T-helper 1 cell treated with Interleukin-12 subunit alpha and Interleukin-12 subunit beta and Interleukin-4 antibody, amounts not matched to agents 30 μg/mL and 1 μg/mL, for 36 hours (primary cell): ENCODE measurements at regions not wholly inside any gene's neighbourhood (a gene's known extent, or its start where the extent isn't known, plus 50 kb on each side); places are given as distances from the start of the nearest gene placed in this dataset.

Experiments used
- H3K27ac Mint-ChIP-seq: one replicate; pipeline ENCODE4 v1.8.0; 2021; ENCODE audit warnings: mild to moderate bottlenecking, mixed read lengths
- H3K27me3 Mint-ChIP-seq: one replicate; pipeline ENCODE4 v1.8.0; 2021; ENCODE audit warnings: low read depth, mixed read lengths
- H3K36me3 Mint-ChIP-seq: one replicate; pipeline ENCODE4 v1.8.0; 2021; ENCODE audit warnings: low read depth, mixed read lengths
- H3K4me1 Mint-ChIP-seq: one replicate; pipeline ENCODE4 v1.8.0; 2021; ENCODE audit warnings: low read depth, mixed read lengths
- H3K4me3 Mint-ChIP-seq: one replicate; pipeline ENCODE4 v1.8.0; 2021; ENCODE audit warnings: mild to moderate bottlenecking, moderate library complexity, mixed read lengths
- H3K9me3 Mint-ChIP-seq: one replicate; pipeline ENCODE4 v1.8.0; 2021; ENCODE audit warnings: mixed read lengths

DNA sequence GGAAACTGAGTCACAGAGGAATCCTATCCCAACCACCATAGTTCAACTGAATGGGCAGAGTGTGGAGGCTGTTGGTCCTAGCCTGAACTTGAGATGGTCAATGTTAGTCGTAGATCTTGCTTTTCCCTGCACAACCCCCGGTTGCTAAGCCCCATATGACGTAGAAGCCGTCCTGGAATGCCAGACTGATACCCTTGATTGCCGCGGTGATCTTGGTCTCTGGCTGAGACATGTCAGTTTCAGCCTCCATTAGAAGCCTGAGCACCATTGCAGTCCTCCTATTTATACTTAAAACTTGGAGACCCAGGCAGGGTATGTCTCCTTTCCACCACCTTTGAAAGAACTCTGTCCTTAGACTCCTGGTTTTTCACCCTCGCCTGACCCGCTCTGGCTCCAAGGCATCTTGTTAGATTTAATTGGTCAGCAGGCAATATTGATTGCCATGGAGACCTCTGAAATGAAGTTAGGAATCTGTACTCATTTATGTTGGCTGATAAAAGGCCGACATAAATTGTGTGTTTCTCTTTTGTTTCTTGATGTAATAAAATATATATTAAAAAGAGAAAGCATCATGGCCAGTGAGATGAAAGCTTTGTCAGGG lies 53.4 kb downstream of the RPLP1 start:
- H3K27ac Mint-ChIP-seq = no peak overlapping the region
- H3K27me3 Mint-ChIP-seq = peaks cover 21% of the 10 kb centered on the region
- H3K4me3 Mint-ChIP-seq = no peak overlapping the region
- no peaks in the 10 kb centered on the region for H3K9me3 Mint-ChIP-seq
- peaks cover 1% of the 10 kb centered on the region for H3K36me3 Mint-ChIP-seq
- no peaks in the 10 kb centered on the region for H3K4me1 Mint-ChIP-seq

DNA sequence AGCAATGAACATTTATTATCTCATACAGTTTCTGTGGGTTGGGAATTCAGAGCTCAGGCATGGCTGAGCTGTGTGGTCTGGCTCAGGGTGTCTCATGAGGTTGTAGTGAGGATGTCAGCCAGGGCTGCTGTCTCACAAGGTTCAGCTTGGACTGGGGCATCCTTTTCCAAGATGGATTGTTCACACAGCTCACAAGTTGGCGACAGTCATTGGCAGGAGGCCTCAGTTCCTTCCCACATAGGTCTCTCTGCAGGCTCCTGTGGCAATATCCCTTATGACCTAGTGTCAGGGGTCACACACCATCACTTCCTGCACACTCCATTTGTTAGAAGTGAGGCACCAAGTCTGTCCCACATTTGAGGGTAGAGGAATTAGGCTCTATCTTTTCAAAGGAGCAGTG lies 56.0 kb downstream of the RPLP1 start:
- H3K4me3 Mint-ChIP-seq = no peak overlapping the region

DNA sequence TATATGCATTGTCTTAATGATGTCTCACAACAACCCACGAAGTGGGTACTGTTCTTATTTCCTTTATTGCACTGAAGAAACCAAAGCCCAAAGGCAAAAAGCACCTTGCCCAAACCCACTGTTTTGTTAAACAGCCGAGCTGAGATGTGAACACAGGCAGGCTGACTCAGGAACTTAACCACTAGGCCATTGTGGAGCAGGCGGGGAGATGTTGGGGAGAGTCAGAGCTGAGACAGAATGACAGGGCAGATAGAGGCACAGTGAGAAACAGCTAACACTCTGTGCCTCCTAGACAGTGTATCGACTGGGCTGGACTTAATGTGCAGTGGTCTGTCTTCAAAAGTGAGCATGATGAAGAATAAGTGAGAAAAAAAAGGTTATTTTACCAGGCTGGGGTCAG lies 56.5 kb downstream of the RPLP1 start:
- Mint-ChIP-seq H3K27me3 (peaks cover 17% of the 10 kb centered on the region), H3K36me3 (peaks cover 1% of the 10 kb centered on the region), H3K4me3 (no peak overlapping the region), H3K4me1 (no peaks in the 10 kb centered on the region), H3K9me3 (no peaks in the 10 kb centered on the region), H3K27ac (no peak overlapping the region)

More for the DNA sequence above, 56.0 kb downstream of the RPLP1 start:
- H3K27me3 Mint-ChIP-seq = peaks cover 20% of the 10 kb centered on the region
- H3K4me1 Mint-ChIP-seq = no peaks in the 10 kb centered on the region
- peaks cover 1% of the 10 kb centered on the region for H3K36me3 Mint-ChIP-seq
- H3K9me3 Mint-ChIP-seq = no peaks in the 10 kb centered on the region
- H3K27ac Mint-ChIP-seq = no peak overlapping the region

DNA sequence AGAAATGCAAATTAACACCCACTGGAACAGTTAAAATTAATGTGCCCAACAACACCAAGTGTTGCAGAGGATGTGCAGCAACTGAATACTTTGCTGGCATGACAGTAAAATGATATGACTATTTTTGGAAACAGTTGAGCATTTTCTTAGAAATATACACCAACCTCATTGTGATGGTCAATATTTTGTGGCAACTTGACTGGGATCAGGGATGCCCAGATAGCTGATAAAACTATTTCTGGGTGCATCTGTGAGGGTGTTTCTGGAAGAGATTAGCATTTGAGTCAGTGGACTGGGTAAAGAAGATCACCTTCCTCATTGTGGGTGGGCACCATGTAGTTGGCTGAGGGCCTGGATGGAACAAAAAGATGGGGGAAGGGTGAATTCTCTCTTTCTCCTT lies 57.9 kb downstream of the RPLP1 start:
- Mint-ChIP-seq H3K4me1 (no peaks in the 10 kb centered on the region), H3K4me3 (no peak overlapping the region), H3K27me3 (peaks cover 18% of the 10 kb centered on the region), H3K27ac (no peak overlapping the region), H3K9me3 (no peaks in the 10 kb centered on the region), H3K36me3 (peaks cover 1% of the 10 kb centered on the region)

DNA sequence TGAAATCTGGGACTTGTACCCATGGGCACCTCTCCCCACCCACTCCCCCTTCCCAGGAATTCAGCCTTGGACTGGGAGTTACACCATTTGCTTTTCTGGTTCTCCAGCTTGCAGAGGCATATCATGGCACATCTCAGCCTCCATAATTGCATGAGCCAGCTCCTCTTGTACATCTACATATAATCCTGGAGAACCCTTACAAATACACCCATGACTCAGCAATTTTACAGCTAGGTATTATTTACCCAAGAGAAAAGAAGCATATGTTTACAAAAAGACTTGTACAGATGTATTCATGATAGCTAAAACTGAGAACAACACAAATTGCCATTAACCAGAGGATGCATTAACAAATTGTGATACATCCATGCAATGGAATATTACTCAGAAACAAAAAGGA lies 58.4 kb downstream of the RPLP1 start:
- no peak overlapping the region for H3K27ac Mint-ChIP-seq

DNA sequence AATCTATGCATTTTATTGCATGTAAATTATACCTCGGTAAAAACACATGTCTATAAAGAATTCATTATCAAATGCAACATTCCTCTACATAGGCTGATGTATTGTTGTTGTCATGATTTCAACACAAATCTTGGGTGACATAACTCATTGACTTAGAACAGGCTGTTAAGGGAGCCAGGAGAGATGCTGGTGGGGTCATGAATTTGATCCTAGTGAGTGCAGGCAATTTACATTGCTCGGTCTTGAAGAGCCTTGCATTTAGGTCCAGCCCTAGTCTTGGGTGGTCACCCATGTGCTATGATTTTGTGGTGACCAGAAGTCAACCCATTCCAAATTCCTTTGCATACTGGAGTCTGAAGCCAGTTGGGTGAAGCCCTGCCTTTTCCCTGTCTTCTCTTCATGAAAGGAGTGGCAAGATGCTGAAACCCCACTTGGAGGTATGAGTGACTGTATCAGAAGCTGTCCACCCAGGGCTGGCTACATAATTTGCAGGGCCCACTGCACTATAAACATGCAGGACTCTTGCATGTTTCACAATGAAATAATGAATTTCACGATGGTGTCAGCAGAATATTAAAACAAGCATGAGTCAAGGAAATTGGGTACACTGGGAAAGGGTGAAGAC lies 59.2 kb downstream of the RPLP1 start:
- H3K4me1 Mint-ChIP-seq = no peaks in the 10 kb centered on the region
- peaks cover 1% of the 10 kb centered on the region for H3K36me3 Mint-ChIP-seq
- H3K27ac Mint-ChIP-seq = no peak overlapping the region
- no peaks in the 10 kb centered on the region for H3K9me3 Mint-ChIP-seq
- H3K27me3 Mint-ChIP-seq = peaks cover 23% of the 10 kb centered on the region
- H3K4me3 Mint-ChIP-seq = no peak overlapping the region

More for the DNA sequence above, 58.4 kb downstream of the RPLP1 start:
- H3K36me3 Mint-ChIP-seq = peaks cover 1% of the 10 kb centered on the region
- H3K27me3 Mint-ChIP-seq = peaks cover 18% of the 10 kb centered on the region
- H3K4me1 Mint-ChIP-seq = no peaks in the 10 kb centered on the region
- H3K9me3 Mint-ChIP-seq = no peaks in the 10 kb centered on the region
- no peak overlapping the region for H3K4me3 Mint-ChIP-seq

DNA sequence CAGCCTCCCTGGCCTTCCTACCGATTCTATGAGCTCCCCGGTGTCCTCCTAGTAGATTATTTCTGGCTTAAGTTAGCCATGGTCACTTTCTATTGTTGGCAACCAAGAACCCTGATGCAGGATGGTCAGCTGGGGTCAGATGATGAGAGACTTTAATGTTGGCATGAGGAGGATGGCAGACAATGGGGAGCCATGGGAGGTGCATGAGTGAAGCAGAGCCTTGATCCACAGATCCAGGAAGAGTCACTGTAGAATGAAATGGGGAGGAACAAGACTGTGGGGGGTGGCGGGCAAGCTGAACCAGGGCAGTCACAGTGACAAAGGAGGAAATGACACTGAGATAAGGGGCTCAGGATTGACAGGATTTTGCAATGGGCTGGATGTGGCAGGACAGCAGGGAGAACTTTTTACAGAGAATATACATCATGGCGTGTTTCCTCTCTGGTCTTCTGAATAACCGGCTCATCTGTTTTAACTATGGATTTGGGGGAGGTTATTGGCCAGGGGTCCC lies 60.9 kb downstream of the RPLP1 start:
- Mint-ChIP-seq H3K27me3 (peaks cover 27% of the 10 kb centered on the region), H3K27ac (no peak overlapping the region), H3K9me3 (no peaks in the 10 kb centered on the region), H3K4me1 (no peaks in the 10 kb centered on the region), H3K36me3 (peaks cover 1% of the 10 kb centered on the region), H3K4me3 (no peak overlapping the region)

DNA sequence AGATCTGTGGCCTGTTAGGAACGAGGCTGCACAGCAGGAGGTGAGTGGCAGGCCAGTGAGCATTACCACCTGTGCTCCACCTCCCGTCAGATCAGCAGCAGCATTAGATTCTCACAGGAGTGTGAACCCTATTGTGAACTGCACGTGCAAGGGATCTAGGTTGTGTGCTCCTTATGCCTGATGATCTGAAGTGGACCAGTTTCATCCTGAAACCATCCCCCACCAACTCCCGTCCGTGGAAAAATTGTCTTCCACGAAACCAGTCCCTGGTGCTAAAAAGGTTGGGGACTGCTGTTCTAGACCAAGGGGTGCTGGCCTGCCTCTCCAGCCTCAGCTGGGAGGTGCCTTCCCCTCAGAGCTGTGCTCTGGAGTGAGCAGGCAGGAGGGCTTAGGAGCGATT lies 61.4 kb downstream of the RPLP1 start:
- Mint-ChIP-seq H3K27ac (no peak overlapping the region), H3K4me3 (no peak overlapping the region), H3K27me3 (peaks cover 29% of the 10 kb centered on the region), H3K9me3 (no peaks in the 10 kb centered on the region), H3K4me1 (no peaks in the 10 kb centered on the region), H3K36me3 (peaks cover 1% of the 10 kb centered on the region)

DNA sequence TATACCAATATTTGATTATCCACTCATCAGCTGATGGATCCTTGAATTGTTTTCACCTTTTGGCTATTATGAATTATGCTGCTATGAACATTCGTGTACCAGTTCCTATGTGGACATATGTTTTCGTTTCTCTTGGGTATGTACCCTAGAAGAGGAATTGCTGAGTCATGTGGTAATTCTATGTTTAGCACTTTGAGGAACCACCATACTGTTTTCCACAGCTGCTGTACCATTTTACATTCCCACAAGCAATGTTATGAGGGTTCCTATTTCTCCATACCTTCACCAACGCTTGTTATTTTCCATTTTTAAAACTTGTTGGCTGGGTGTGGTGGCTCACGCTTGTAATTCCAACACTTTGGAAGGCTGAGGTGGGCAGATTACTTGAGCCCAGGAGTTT lies 62.9 kb downstream of the RPLP1 start:
- no peaks in the 10 kb centered on the region for H3K4me1 Mint-ChIP-seq
- H3K4me3 Mint-ChIP-seq = no peak overlapping the region
- no peaks in the 10 kb centered on the region for H3K9me3 Mint-ChIP-seq
- no peak overlapping the region for H3K27ac Mint-ChIP-seq
- peaks cover 28% of the 10 kb centered on the region for H3K27me3 Mint-ChIP-seq
- no peaks in the 10 kb centered on the region for H3K36me3 Mint-ChIP-seq

DNA sequence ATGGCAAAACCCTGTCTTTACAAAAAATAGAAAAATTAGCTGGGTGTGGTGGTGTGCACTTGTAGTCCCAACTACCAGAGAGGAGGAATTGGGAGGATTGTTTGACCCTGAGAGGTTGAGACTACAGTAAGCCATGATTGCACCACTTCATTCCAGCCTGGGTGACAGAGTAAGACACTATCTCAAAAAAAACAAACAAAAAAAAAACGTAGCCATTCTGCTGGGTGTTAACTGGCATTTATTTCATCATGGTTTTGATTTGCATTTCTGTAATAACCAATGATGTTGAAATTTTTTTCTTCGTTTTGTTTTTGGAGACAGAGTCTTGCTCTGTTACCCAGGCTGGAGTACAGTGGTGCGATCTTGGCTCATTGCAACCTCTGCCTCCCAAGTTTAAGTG lies 63.3 kb downstream of the RPLP1 start:
- Mint-ChIP-seq H3K27ac (no peak overlapping the region), H3K4me3 (no peak overlapping the region), H3K27me3 (peaks cover 31% of the 10 kb centered on the region), H3K9me3 (no peaks in the 10 kb centered on the region), H3K36me3 (no peaks in the 10 kb centered on the region), H3K4me1 (no peaks in the 10 kb centered on the region)

DNA sequence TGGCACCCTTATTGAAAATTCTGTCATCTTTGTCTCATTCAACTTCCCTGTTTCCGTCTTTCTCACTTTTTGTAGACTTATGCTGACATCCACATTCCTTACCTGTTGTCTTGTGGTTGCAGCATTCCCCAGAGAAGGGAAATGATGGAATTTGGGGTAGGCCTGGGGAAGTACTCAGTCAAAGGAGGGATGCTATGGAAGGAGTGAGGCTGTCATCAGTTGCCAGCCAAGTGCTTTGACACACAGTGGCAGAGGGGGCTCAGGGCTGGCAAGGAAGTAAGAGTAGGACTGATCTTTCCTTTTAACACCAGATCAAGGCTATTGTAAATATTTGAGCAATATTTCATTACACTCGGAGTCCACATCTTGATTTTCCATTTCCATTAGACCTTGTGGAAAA lies 64.4 kb downstream of the RPLP1 start:
- Mint-ChIP-seq H3K36me3 (no peaks in the 10 kb centered on the region), H3K27ac (no peak overlapping the region), H3K27me3 (peaks cover 41% of the 10 kb centered on the region), H3K9me3 (no peaks in the 10 kb centered on the region), H3K4me1 (no peaks in the 10 kb centered on the region), H3K4me3 (no peak overlapping the region)

DNA sequence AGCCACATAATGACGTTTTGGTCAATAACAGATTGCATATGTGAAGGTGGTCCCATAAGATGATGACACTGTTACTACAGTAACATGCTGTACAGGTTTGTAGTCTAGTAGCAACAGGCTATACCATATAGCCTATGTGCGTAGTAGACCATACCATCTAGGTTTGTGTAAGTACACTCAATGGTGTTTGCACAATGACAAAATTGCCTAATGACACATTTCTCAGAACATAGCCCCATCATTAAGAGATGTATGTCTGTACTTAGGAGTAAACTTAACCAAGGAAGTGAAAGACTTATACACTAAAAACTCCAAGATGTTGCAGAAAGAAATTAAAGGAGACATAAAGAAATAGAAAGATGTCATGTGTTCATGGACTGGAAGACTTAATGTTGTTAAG lies 66.2 kb downstream of the RPLP1 start:
- H3K9me3 Mint-ChIP-seq = no peaks in the 10 kb centered on the region
- H3K4me3 Mint-ChIP-seq = no peak overlapping the region
- H3K36me3 Mint-ChIP-seq = no peaks in the 10 kb centered on the region
- peaks cover 41% of the 10 kb centered on the region for H3K27me3 Mint-ChIP-seq
- no peak overlapping the region for H3K27ac Mint-ChIP-seq
- H3K4me1 Mint-ChIP-seq = no peaks in the 10 kb centered on the region

DNA sequence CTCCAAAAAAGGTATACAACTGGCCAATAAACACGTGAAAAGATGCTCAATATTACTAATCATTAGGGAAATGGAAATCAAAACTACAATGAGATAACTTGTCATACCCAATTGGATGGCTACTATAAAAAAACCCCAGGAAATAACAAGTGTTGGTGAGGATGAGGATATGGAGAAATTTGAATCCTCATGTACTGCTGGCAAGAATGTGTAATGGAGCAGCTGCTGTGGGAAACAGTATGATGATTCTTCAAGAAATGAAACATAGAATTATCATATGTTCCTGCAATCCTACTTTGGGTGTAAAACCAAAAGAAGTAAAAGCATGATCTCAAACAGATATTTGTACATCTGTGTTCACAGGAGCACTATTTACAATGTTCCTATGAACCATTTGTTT lies 67.4 kb downstream of the RPLP1 start:
- peaks cover 39% of the 10 kb centered on the region for H3K27me3 Mint-ChIP-seq
- no peaks in the 10 kb centered on the region for H3K4me1 Mint-ChIP-seq
- no peaks in the 10 kb centered on the region for H3K9me3 Mint-ChIP-seq
- H3K36me3 Mint-ChIP-seq = no peaks in the 10 kb centered on the region
- H3K27ac Mint-ChIP-seq = no peak overlapping the region
- H3K4me3 Mint-ChIP-seq = no peak overlapping the region

DNA sequence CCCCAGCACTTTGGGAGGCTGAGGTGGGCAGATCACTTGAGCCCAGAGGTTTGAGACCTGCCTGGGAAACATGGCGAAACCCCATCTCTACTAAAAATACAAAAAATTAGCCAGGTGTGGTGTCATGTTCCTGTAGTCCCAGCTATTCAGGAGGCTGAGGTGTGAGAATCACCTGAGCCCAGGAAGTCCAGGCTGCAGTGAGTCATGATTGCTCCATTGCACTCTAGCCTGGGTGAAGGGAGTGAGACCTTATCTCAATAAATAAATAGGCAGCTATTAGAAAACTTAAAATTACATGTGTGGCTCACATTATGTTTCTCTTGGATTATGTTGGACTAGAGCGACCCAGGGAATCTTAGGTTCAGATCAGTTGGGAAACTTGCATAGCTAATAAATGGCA lies 69.7 kb downstream of the RPLP1 start:
- no peak overlapping the region for H3K4me3 Mint-ChIP-seq
- H3K4me1 Mint-ChIP-seq = no peaks in the 10 kb centered on the region
- no peaks in the 10 kb centered on the region for H3K36me3 Mint-ChIP-seq
- no peak overlapping the region for H3K27ac Mint-ChIP-seq
- no peaks in the 10 kb centered on the region for H3K9me3 Mint-ChIP-seq
- peaks cover 30% of the 10 kb centered on the region for H3K27me3 Mint-ChIP-seq
